ENCODE measurements at regions not wholly inside any gene's neighbourhood (a gene's known extent, or its start where the extent isn't known, plus 50 kb on each side); places are given as distances from the start of the nearest gene placed in this dataset.

DNA sequence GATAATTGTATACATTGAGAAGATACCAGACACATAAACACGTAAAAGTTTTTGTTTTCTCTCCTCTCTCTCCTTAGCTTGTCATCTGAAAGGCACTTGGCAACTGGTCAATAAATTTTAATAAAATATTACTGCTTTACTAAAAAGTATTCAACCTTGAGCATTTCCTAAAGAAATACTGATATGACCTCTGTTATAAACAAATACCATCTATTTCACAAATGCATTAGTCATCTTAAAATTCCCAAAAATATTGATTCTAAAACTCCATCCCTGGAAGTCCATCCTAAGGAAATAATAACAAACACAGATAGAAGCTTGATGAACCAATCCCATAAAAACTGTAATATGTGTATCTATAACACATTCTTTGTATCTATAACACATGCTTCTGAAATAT is 483.2 kb downstream of the TLR4 start:
- no peaks in the 10 kb centered on the region for H3K36me3 Mint-ChIP-seq
- no peak overlapping the region for H3K27ac Mint-ChIP-seq
- intact Hi-C loops (cut with micrococcal nuclease) = no loop called here

DNA sequence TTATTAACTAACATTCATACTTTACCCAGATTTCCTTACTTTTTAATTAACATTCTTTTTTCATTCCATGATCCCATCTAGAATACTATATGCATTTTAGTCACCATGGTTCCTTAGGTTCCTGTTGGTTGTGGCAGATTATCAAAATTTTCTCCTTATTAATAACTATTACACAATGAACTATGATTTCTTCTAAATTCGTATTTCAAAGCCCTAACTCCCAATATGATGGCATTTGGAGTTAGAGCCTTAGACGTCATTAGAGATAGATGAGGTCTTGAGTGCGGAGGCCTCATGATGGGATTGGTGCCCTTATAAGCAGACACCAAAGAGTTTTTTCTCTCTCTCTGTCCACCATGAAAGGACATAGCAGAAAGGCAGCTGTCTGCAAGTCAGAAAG is 485.4 kb downstream of the TLR4 start:
- TF ChIP-seq, protein P1, sequence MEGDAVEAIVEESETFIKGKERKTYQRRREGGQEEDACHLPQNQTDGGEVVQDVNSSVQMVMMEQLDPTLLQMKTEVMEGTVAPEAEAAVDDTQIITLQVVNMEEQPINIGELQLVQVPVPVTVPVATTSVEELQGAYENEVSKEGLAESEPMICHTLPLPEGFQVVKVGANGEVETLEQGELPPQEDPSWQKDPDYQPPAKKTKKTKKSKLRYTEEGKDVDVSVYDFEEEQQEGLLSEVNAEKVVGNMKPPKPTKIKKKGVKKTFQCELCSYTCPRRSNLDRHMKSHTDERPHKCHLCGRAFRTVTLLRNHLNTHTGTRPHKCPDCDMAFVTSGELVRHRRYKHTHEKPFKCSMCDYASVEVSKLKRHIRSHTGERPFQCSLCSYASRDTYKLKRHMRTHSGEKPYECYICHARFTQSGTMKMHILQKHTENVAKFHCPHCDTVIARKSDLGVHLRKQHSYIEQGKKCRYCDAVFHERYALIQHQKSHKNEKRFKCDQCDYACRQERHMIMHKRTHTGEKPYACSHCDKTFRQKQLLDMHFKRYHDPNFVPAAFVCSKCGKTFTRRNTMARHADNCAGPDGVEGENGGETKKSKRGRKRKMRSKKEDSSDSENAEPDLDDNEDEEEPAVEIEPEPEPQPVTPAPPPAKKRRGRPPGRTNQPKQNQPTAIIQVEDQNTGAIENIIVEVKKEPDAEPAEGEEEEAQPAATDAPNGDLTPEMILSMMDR (IDR thresholded peaks at IDR 0.05) = no peak
- intact Hi-C loops (cut with micrococcal nuclease) = no loop called here
- H3K4me1 Mint-ChIP-seq = no peaks in the 10 kb centered on the region
- H3K4me3 ChIP-seq (ENCODE audit: low read length) = no peak overlapping the region
- H3K36me3 Mint-ChIP-seq = no peaks in the 10 kb centered on the region
- H3K9me3 Mint-ChIP-seq = peaks cover 8 to 9% of the 10 kb centered on the region in 2 donors
- no peaks in the 10 kb centered on the region for H3K4me1 ChIP-seq (ENCODE audit: control insufficient read depth, insufficient read depth, low read length)
- DNase-seq = no peak
- H3K27me3 ChIP-seq (ENCODE audit: control insufficient read depth, insufficient read depth, low read length) = no peaks in the 10 kb centered on the region
- H3K27ac Mint-ChIP-seq = no peak overlapping the region
- no peak for ATAC-seq
- no peak overlapping the region for H3K27ac ChIP-seq (ENCODE audit: low read length)
- no peaks in the 10 kb centered on the region for H3K27me3 Mint-ChIP-seq (ENCODE audit: low read depth in 2 of 2)
- peaks cover 3% of the 10 kb centered on the region for H3K9me3 ChIP-seq (ENCODE audit: control insufficient read depth, insufficient read depth, low read length)
- H3K4me3 Mint-ChIP-seq = no peak overlapping the region
- 92% methylated on average over 2 of the region's 3 CpGs for WGBS (ENCODE audit: insufficient coverage)
- no peaks in the 10 kb centered on the region for H3K36me3 ChIP-seq (ENCODE audit: control insufficient read depth, insufficient read depth, low read length)

More for the DNA sequence above, 483.2 kb downstream of the TLR4 start:
- TF ChIP-seq, protein P1 (IDR thresholded peaks at IDR 0.05) = no peak
- Histone ChIP-seq H3K27me3 (ENCODE audit: control insufficient read depth, insufficient read depth, low read length) (no peaks in the 10 kb centered on the region), H3K27ac (ENCODE audit: low read length) (no peak overlapping the region), H3K4me3 (ENCODE audit: low read length) (no peak overlapping the region), H3K4me1 (ENCODE audit: control insufficient read depth, insufficient read depth, low read length) (no peaks in the 10 kb centered on the region), H3K9me3 (ENCODE audit: control insufficient read depth, insufficient read depth, low read length) (peaks cover 3% of the 10 kb centered on the region), H3K36me3 (ENCODE audit: control insufficient read depth, insufficient read depth, low read length) (no peaks in the 10 kb centered on the region)
- WGBS (ENCODE audit: insufficient coverage) = 80% methylated on average over 1 of the region's 1 CpG
- Mint-ChIP-seq H3K9me3 (peaks cover 3 to 6% of the 10 kb centered on the region in 2 donors), H3K27me3 (ENCODE audit: low read depth in 2 of 2) (no peaks in the 10 kb centered on the region), H3K4me1 (no peaks in the 10 kb centered on the region), H3K4me3 (no peak overlapping the region)
- ATAC-seq (no peak), DNase-seq (no peak)

DNA sequence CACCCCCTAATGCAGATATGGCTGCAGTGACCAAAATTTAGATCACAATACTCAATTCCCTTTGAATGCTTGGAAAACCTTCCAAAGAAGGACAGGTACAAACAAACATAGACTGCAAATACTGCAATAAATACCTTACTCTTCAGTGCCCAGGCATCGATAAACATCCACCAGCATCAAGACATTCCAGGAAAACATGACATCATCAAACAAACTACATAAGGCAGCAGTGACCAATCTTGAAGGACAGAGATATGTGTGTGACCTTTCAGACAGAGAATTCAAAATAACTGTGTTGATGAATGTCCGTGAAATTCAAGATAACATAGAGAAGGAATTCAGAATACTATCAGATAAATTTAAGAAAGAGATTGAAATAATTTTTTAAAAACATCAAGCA is 488.6 kb downstream of the TLR4 start:
- WGBS (ENCODE audit: insufficient coverage) = 84% methylated on average over 2 of the region's 2 CpGs
- no peaks in the 10 kb centered on the region for H3K27me3 ChIP-seq (ENCODE audit: control insufficient read depth, insufficient read depth, low read length)
- ATAC-seq = no peak
- H3K36me3 ChIP-seq (ENCODE audit: control insufficient read depth, insufficient read depth, low read length) = no peaks in the 10 kb centered on the region
- Mint-ChIP-seq H3K4me3 (no peak overlapping the region), H3K27ac (no peak overlapping the region), H3K27me3 (ENCODE audit: low read depth in 2 of 2) (no peaks in the 10 kb centered on the region), H3K36me3 (no peaks in the 10 kb centered on the region), H3K4me1 (no peaks in the 10 kb centered on the region), H3K9me3 (peaks cover 9 to 14% of the 10 kb centered on the region in 2 donors)
- H3K9me3 ChIP-seq (ENCODE audit: control insufficient read depth, insufficient read depth, low read length) = peaks cover 3% of the 10 kb centered on the region
- H3K4me1 ChIP-seq (ENCODE audit: control insufficient read depth, insufficient read depth, low read length) = no peaks in the 10 kb centered on the region
- no peak overlapping the region for H3K4me3 ChIP-seq (ENCODE audit: low read length)
- no peak for DNase-seq
- TF ChIP-seq, protein P1 (IDR thresholded peaks at IDR 0.05) = no peak
- intact Hi-C loops (cut with micrococcal nuclease) = no loop called here
- H3K27ac ChIP-seq (ENCODE audit: low read length) = no peak overlapping the region

DNA sequence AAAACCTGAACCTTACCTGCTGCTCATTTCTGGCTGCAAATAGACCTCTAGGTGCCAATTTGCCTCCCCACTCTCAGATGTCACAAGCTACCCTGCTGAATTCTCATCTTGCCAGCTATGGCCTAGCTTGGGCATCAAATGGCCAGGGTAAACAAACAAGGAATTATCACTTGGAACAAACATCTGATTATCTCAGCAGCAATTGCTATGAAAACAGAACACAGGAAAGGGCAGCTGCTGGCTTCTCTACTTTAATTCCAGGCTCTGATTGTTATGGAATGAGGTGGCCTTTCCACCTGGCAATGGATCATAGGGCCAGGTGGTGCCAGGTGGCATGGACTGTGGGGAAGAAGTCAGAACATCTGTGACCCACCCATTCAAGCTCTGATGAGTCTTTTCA is 505.1 kb downstream of the TLR4 start:
- no peaks in the 10 kb centered on the region for H3K36me3 Mint-ChIP-seq
- no peak overlapping the region for H3K27ac Mint-ChIP-seq
- H3K9me3 Mint-ChIP-seq = peaks cover 10 to 13% of the 10 kb centered on the region in 2 donors
- TF ChIP-seq, protein P1 (IDR thresholded peaks at IDR 0.05) = no peak
- no peak overlapping the region for H3K27ac ChIP-seq (ENCODE audit: low read length)
- DNase-seq = no peak
- no peaks in the 10 kb centered on the region for H3K36me3 ChIP-seq (ENCODE audit: control insufficient read depth, insufficient read depth, low read length)
- intact Hi-C loops (cut with micrococcal nuclease) = no loop called here
- no peaks in the 10 kb centered on the region for H3K27me3 Mint-ChIP-seq (ENCODE audit: low read depth in 2 of 2)
- H3K4me3 Mint-ChIP-seq = no peak overlapping the region
- no peak overlapping the region for H3K4me3 ChIP-seq (ENCODE audit: low read length)
- H3K27me3 ChIP-seq (ENCODE audit: control insufficient read depth, insufficient read depth, low read length) = no peaks in the 10 kb centered on the region
- no peak for ATAC-seq
- H3K4me1 Mint-ChIP-seq = no peaks in the 10 kb centered on the region
- H3K9me3 ChIP-seq (ENCODE audit: control insufficient read depth, insufficient read depth, low read length) = no peaks in the 10 kb centered on the region
- H3K4me1 ChIP-seq (ENCODE audit: control insufficient read depth, insufficient read depth, low read length) = no peaks in the 10 kb centered on the region

All from natural killer cell (primary cell).